GM12878 (cell line): ENCODE measurements at regions not wholly inside any gene's neighbourhood (a gene's known extent, or its start where the extent isn't known, plus 50 kb on each side); places are given as distances from the start of the nearest gene placed in this dataset.

Source experiments
- BACH1 ChIP-seq: fragments of 450-650 bp; IDR thresholded peaks from 2 replicates; pipeline ENCODE4 v1.6.1; 2017; ENCODE audit warnings: mild to moderate bottlenecking, borderline replicate concordance
- BCL11A ChIP-seq: IDR thresholded peaks from 2 replicates; pipeline ENCODE4 v1.6.1; 2011; ENCODE audit warnings: low read depth, low read length
- CBX5 ChIP-seq: sonication (generic); IDR thresholded peaks from 2 replicates; pipeline ENCODE4 v1.6.1; 2016; ENCODE audit warnings: low read depth, moderate library complexity, mild to moderate bottlenecking, inconsistent platforms
- CUX1 ChIP-seq: IDR thresholded peaks from 2 replicates; pipeline ENCODE4 v1.6.1; 2012; ENCODE audit warnings: improper control_type of control experiment, low read depth, low read length; ENCODE audit not compliant: insufficient replicate concordance
- EED ChIP-seq: sonication (generic); IDR thresholded peaks from 2 replicates; pipeline ENCODE4 v1.6.1; 2016; ENCODE audit warnings: antibody characterized with exemption, low read depth
- EGR1 ChIP-seq, 2 experiments: IDR thresholded peaks; 1 replicate in 1 of 2; 2 replicates in 1 of 2; pipeline ENCODE4 v1.6.1; 2011 to 2012; ENCODE audit warnings: low read depth in 2 of 2, low read length in 2 of 2, borderline replicate concordance in 1 of 2, mild to moderate bottlenecking in 1 of 2, moderate library complexity in 1 of 2
- FOXM1 ChIP-seq: IDR thresholded peaks from 2 replicates; pipeline ENCODE4 v1.6.1; 2012; ENCODE audit warnings: low read depth, mild to moderate bottlenecking, inconsistent platforms, low read length, moderate library complexity
- HDGF ChIP-seq: fragments of 450-650 bp; IDR thresholded peaks from 2 replicates; pipeline ENCODE4 v1.6.1; 2016; ENCODE audit warnings: antibody characterized with exemption
- MAX ChIP-seq: IDR thresholded peaks from 2 replicates; pipeline ENCODE4 v1.6.1; 2012; ENCODE audit warnings: low read depth, low read length, improper control_type of control experiment
- ZNF207 ChIP-seq: fragments of 450-650 bp; IDR thresholded peaks from 2 replicates; pipeline ENCODE4 v1.6.1; 2014; ENCODE audit warnings: antibody characterized with exemption, mild to moderate bottlenecking, borderline replicate concordance
- TF ChIP-seq, protein P1 (sequence below): fragments of 450-650 bp; formaldehyde crosslinking; IDR thresholded peaks from 2 replicates; pipeline ENCODE4 v1.4.0; 2022; ENCODE audit warnings: mild to moderate bottlenecking, moderate library complexity

DNA sequence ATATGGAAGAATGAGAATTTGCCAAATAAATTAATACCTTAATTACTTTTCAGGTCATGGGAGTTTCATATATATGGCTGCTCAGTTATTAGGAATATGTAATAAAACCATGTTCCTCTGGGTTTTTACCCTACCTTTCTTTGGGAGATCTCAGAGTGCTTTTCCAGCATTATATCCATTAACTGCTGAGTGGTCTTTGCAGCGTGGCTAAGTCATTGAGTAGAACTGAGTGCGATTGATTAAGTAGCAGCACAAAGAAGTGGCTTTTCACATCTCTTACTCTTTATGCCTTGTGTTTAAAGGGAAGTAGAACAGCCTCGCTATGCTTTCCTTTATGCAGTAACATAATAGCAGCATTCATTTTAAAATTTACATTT lies 340.1 kb downstream of the SNAPC1 start (continued):
- TF ChIP-seq CUX1 (no peak), FOXM1 (no peak), EGR1 (IDR thresholded peaks at IDR 0.05; ENCODE audit: borderline replicate concordance in 1 of 2, low read depth in 2 of 2, low read length in 2 of 2) (no peak), CBX5 (no peak), HDGF (no peak), ZNF207 (no peak), MAX (no peak), BACH1 (no peak), EED (no peak), BCL11A (no peak)
- TF ChIP-seq, protein P1, sequence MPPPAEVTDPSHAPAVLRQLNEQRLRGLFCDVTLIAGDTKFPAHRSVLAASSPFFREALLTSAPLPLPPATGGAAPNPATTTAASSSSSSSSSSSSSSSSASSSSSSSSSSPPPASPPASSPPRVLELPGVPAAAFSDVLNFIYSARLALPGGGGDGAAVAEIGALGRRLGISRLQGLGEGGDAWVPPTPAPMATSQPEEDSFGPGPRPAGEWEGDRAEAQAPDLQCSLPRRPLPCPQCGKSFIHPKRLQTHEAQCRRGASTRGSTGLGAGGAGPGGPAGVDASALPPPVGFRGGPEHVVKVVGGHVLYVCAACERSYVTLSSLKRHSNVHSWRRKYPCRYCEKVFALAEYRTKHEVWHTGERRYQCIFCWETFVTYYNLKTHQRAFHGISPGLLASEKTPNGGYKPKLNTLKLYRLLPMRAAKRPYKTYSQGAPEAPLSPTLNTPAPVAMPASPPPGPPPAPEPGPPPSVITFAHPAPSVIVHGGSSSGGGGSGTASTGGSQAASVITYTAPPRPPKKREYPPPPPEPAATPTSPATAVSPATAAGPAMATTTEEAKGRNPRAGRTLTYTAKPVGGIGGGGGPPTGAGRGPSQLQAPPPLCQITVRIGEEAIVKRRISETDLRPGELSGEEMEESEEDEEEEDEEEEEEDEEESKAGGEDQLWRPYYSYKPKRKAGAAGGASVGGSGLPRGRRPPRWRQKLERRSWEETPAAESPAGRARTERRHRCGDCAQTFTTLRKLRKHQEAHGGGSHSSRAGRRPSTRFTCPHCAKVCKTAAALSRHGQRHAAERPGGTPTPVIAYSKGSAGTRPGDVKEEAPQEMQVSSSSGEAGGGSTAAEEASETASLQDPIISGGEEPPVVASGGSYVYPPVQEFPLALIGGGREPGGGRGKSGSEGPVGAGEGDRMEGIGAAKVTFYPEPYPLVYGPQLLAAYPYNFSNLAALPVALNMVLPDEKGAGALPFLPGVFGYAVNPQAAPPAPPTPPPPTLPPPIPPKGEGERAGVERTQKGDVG (CRISPR knock-in tag): no peak
